ENCODE measurements at regions not wholly inside any gene's neighbourhood (a gene's known extent, or its start where the extent isn't known, plus 50 kb on each side); places are given as distances from the start of the nearest gene placed in this dataset.

- Histone ChIP-seq H3K79me2 (ENCODE audit: insufficient read depth, low read length) (no peaks in the 10 kb centered on the region), H3K9me2 (ENCODE audit: insufficient read depth) (no peaks in the 10 kb centered on the region), H3K9me3 (ENCODE audit: control insufficient read depth in 1 of 2, insufficient read depth in 1 of 2, low read depth in 1 of 2, low read length in 2 of 2) (no peaks in the 10 kb centered on the region), H3K4me2 (ENCODE audit: low read length) (no peak overlapping the region), H3K36me3 (ENCODE audit: control insufficient read depth in 1 of 2, insufficient read depth in 2 of 2, low read length in 2 of 2) (no peaks in the 10 kb centered on the region), H2AFZ (ENCODE audit: low read depth, low read length, poor library complexity, severe bottlenecking) (no peak overlapping the region), H3K27ac (ENCODE audit: low read depth, low read length) (no peak overlapping the region), H3K27me3 (ENCODE audit: insufficient read depth, low read length) (no peaks in the 10 kb centered on the region), H3K4me3 (replicated peaks in 1 of 2; ENCODE audit: low read depth in 1 of 2, low read length in 2 of 2) (no peak overlapping the region), H3K4me1 (ENCODE audit: control insufficient read depth in 1 of 2, insufficient read depth in 2 of 2, low read length in 2 of 2) (0 out of 4 replicates have a peak, but pooled peaks cover 0 to 3% of the 10 kb centered on the region in 2 experiments), H4K20me1 (ENCODE audit: insufficient read depth) (no peaks in the 10 kb centered on the region), H3K9ac (ENCODE audit: low read length) (no peak overlapping the region)
- TF ChIP-seq JUND (IDR thresholded peaks at IDR 0.05) (no peak), ZFX (IDR thresholded peaks at IDR 0.05) (no peak)
- ChIA-PET CTCF (no interaction called here), RAD21 (ENCODE audit: low non-redundant PET in 1 of 2, low total read pairs in 2 of 2, uncharacterized antibody in 2 of 2, unreplicated experiment in 2 of 2) (no interaction called here), POLR2A (no interaction called here)
- BruUV-seq (replicated peaks): no TSS peak
- ATAC-seq: no peak
- intact Hi-C loops (cut with micrococcal nuclease): no loop called here
- DNase-seq (ENCODE audit: low read depth, low spot score): no peak
Measured at GRCh38 chr5:10115669-10116068, 134.0 kb downstream of the ATPSCKMT start.

DNA sequence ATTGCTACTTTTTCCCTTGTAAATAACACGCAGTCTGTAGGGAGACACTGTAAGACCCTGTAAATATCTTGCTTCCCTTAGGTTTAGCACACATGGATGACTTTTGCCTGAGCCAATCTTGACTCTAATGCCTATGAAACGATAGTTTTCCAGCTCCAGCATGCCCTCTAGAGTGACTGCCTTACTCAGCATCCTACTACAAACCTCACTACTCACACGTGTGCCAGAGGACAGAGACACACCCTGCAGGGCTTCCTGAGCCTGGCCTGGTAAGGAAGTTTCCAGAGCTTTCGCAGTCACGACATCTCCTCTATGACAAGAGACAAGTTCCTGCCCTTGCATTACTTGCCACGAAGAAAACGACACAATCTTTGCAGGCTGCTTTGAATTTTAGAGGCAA, 138.1 kb downstream of the ATPSCKMT start:
- ChIA-PET CTCF (interaction anchor here (0.9 kb wide), 1 partner anchor 213 kb away, joined by 3 read pairs; no protein-coding TSS in a partner anchor), POLR2A (no interaction called here), RAD21 (ENCODE audit: low non-redundant PET in 1 of 2, low total read pairs in 2 of 2, uncharacterized antibody in 2 of 2, unreplicated experiment in 2 of 2) (interaction anchor here in 1 of 2 experiments (0.6 kb wide), 2 partner anchors 208 to 211 kb away, joined by 3 to 6 read pairs; no protein-coding TSS in a partner anchor)
- Histone ChIP-seq H3K9me2 (ENCODE audit: insufficient read depth) (no peaks in the 10 kb centered on the region), H3K4me3 (replicated peaks in 1 of 2; ENCODE audit: low read depth in 1 of 2, low read length in 2 of 2) (no peak overlapping the region), H3K27me3 (ENCODE audit: insufficient read depth, low read length) (no peaks in the 10 kb centered on the region), H2AFZ (ENCODE audit: low read depth, low read length, poor library complexity, severe bottlenecking) (no peak overlapping the region), H3K4me2 (ENCODE audit: low read length) (no peak overlapping the region), H3K4me1 (ENCODE audit: control insufficient read depth in 1 of 2, insufficient read depth in 2 of 2, low read length in 2 of 2) (0 out of 4 replicates have a peak, but pooled peaks cover 0 to 3% of the 10 kb centered on the region in 2 experiments), H4K20me1 (ENCODE audit: insufficient read depth) (no peaks in the 10 kb centered on the region), H3K36me3 (ENCODE audit: control insufficient read depth in 1 of 2, insufficient read depth in 2 of 2, low read length in 2 of 2) (no peaks in the 10 kb centered on the region), H3K27ac (ENCODE audit: low read depth, low read length) (no peak overlapping the region), H3K9me3 (ENCODE audit: control insufficient read depth in 1 of 2, insufficient read depth in 1 of 2, low read depth in 1 of 2, low read length in 2 of 2) (no peaks in the 10 kb centered on the region), H3K79me2 (ENCODE audit: insufficient read depth, low read length) (no peaks in the 10 kb centered on the region), H3K9ac (ENCODE audit: low read length) (no peak overlapping the region)
- DNase-seq (ENCODE audit: low read depth, low spot score) (peak; percentile 21), ATAC-seq (peak; percentile 98)
- TF ChIP-seq RAD21 (IDR thresholded peaks at IDR 0.05; ENCODE audit: low read depth) (peak; percentile 58), JUND (IDR thresholded peaks at IDR 0.05) (no peak), REST (IDR thresholded peaks at IDR 0.05; ENCODE audit: low read depth) (no peak), CBX3 (IDR thresholded peaks at IDR 0.05; ENCODE audit: low read depth) (peak; percentile 27; the same call in 1 of the 2 replicates), ZNF274 (IDR thresholded peaks at IDR 0.05; ENCODE audit: low read depth, low read length) (no peak), TCF7L2 (IDR thresholded peaks at IDR 0.05; ENCODE audit: borderline replicate concordance, extremely low read depth, insufficient read depth, insufficient read length) (no peak), ELF1 (IDR thresholded peaks at IDR 0.05; ENCODE audit: borderline replicate concordance, low read depth) (no peak), CTCF (IDR thresholded peaks at IDR 0.05 in 2 of 3, conservative IDR thresholded peaks at IDR 0.05 in 1 of 3; ENCODE audit: borderline replicate concordance in 1 of 3, insufficient read depth in 1 of 3, low read depth in 2 of 3, low read length in 2 of 3) (peak; percentile 29 to 75 (median 72); a peak in 4 of 6 replicates), FOSL1 (IDR thresholded peaks at IDR 0.05; ENCODE audit: low read depth) (no peak)
- TF ChIP-seq, protein P1, sequence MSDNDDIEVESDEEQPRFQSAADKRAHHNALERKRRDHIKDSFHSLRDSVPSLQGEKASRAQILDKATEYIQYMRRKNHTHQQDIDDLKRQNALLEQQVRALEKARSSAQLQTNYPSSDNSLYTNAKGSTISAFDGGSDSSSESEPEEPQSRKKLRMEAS (IDR thresholded peaks at IDR 0.05): peak; percentile 37; the same call in 1 of the 2 replicates
- TF ChIP-seq, protein P2, sequence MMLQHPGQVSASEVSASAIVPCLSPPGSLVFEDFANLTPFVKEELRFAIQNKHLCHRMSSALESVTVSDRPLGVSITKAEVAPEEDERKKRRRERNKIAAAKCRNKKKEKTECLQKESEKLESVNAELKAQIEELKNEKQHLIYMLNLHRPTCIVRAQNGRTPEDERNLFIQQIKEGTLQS (IDR thresholded peaks at IDR 0.05): no peak
- intact Hi-C loops (cut with micrococcal nuclease): loop anchor here (1.0 kb wide), 1 partner anchor 213 kb away; no protein-coding TSS in a partner anchor
- no TSS peak for BruUV-seq (replicated peaks)
